Endothelial cell of umbilical vein (primary cell): ENCODE measurements at regions not wholly inside any gene's neighbourhood (a gene's known extent, or its start where the extent isn't known, plus 50 kb on each side); places are given as distances from the start of the nearest gene placed in this dataset.

Experiments
- BruUV-seq: library from RNA; stranded (reverse); fragments of 400-500 nt; replicated peaks from 2 replicates; lab custom pipeline; 2021; lab: Mats Ljungman, UMichigan
- CTCF ChIA-PET: fragments of 300-600, 350-600 bp; sonication (Branson Sonifier 250); formaldehyde crosslinking; loops from one replicate; lab custom pipeline; 2021; ENCODE audit warnings: antibody characterized with exemption, inconsistent platforms; lab: Charles Lee
- POLR2A ChIA-PET: fragments of 300-600, 350-600 bp; sonication (Branson Sonifier 250); formaldehyde crosslinking; loops from one replicate; lab custom pipeline; 2021; ENCODE audit warnings: antibody characterized with exemption, inconsistent platforms; lab: Charles Lee
- DNase-seq: peaks from one replicate; pipeline ENCODE4 v3.0.0-alpha.2; 2011; ENCODE audit warnings: low read depth, low spot score
- FAIRE-seq: peaks from 2 replicates; lab custom pipeline; 2011; peaks lifted over from hg19 to GRCh38; lab: Jason Lieb, UNC
- H2AFZ ChIP-seq: 2 replicates; pipeline ENCODE4 v1.6.0; 2012; ENCODE audit warnings: low read depth, low read length, control low read depth, inconsistent platforms
- H3K27ac ChIP-seq: 2 replicates; pipeline ENCODE4 v1.5.1; 2011; ENCODE audit warnings: low read depth, mild to moderate bottlenecking, control low read depth, low read length, moderate library complexity; ENCODE audit not compliant: insufficient read depth
- H3K27me3 ChIP-seq, 2 experiments: 2 replicates each; pipeline versions ENCODE4 v1.6.0 to v1.6.1; 2011; ENCODE audit warnings: low read length in 2 of 2, mixed read lengths in 1 of 2; ENCODE audit not compliant: control insufficient read depth in 2 of 2, insufficient read depth in 2 of 2
- H3K36me3 ChIP-seq, 2 experiments: 2 replicates in 1 of 2; 3 replicates in 1 of 2; pipeline ENCODE4 v1.5.1; 2011; ENCODE audit warnings: low read length in 2 of 2, mild to moderate bottlenecking in 1 of 2, moderate library complexity in 1 of 2; ENCODE audit not compliant: control insufficient read depth in 2 of 2, insufficient read depth in 2 of 2; ENCODE audit errors: extremely low read depth in 1 of 2
- H3K4me1 ChIP-seq: 3 replicates; pipeline ENCODE4 v1.5.1; 2011; ENCODE audit warnings: mild to moderate bottlenecking, low read length; ENCODE audit not compliant: control insufficient read depth, insufficient read depth; ENCODE audit errors: extremely low read depth
- H3K4me2 ChIP-seq: 2 replicates; pipeline ENCODE4 v1.6.1; 2011; ENCODE audit warnings: low read length, control low read depth, mixed read lengths; ENCODE audit not compliant: insufficient read depth
- H3K4me3 ChIP-seq, 3 experiments: fragments of 200-600 bp in 1 of 3; sonication (generic), shearing (Covaris generic) in 1 of 3; replicated peaks in 1 of 3; 2 replicates each; pipeline ENCODE4 v1.5.1; 2011 to 2016; ENCODE audit warnings: control low read depth in 3 of 3, low read length in 3 of 3, mild to moderate bottlenecking in 2 of 3, inconsistent platforms in 1 of 3, low read depth in 1 of 3, moderate library complexity in 1 of 3; ENCODE audit not compliant: insufficient read depth in 1 of 3
- H3K79me2 ChIP-seq: 2 replicates; pipeline ENCODE4 v1.6.0; 2012; ENCODE audit warnings: low read length, inconsistent platforms; ENCODE audit not compliant: control insufficient read depth, insufficient read depth
- H3K9ac ChIP-seq: replicated peaks from 2 replicates; pipeline ENCODE3; 2011; ENCODE audit warnings: low read length, control low read depth; ENCODE audit not compliant: insufficient read depth; ENCODE audit errors: extremely low read depth
- H3K9me1 ChIP-seq: replicated peaks from 3 replicates; pipeline ENCODE4 v1.6.0; 2011; ENCODE audit warnings: mild to moderate bottlenecking, low read length; ENCODE audit not compliant: control insufficient read depth, insufficient read depth; ENCODE audit errors: extremely low read depth
- H3K9me3 ChIP-seq: replicated peaks from 2 replicates; pipeline ENCODE4 v1.5.1; 2012; ENCODE audit warnings: low read length, inconsistent platforms; ENCODE audit not compliant: control insufficient read depth, insufficient read depth
- H4K20me1 ChIP-seq: replicated peaks from 2 replicates; pipeline ENCODE3; 2011; ENCODE audit warnings: mild to moderate bottlenecking, low read length; ENCODE audit not compliant: control insufficient read depth, insufficient read depth; ENCODE audit errors: extremely low read depth
- CTCF ChIP-seq, 2 donors: IDR thresholded peaks; 1 replicate in 1 of 2; 2 replicates in 1 of 2; pipeline ENCODE4 v1.5.1; 2011; ENCODE audit warnings: low read length in 2 of 2, mild to moderate bottlenecking in 2 of 2, moderate library complexity in 2 of 2, control low read depth in 1 of 2, inconsistent platforms in 1 of 2, low read depth in 1 of 2; ENCODE audit not compliant: insufficient read depth in 1 of 2; ENCODE audit errors: extremely low read depth in 1 of 2
- EZH2 ChIP-seq: IDR thresholded peaks from 2 replicates; pipeline ENCODE4 v1.6.1; 2012; ENCODE audit warnings: borderline replicate concordance, low read depth, mild to moderate bottlenecking, moderate library complexity, low read length, inconsistent platforms; ENCODE audit not compliant: severe bottlenecking
- FOS ChIP-seq: IDR thresholded peaks from 2 replicates; pipeline ENCODE4 v1.6.1; 2011; ENCODE audit warnings: mild to moderate bottlenecking, low read length, moderate library complexity, borderline replicate concordance; ENCODE audit not compliant: insufficient read depth
- GATA2 ChIP-seq: IDR thresholded peaks from 2 replicates; pipeline ENCODE4 v1.7.0; 2011; ENCODE audit warnings: low read depth, mild to moderate bottlenecking, moderate library complexity, mixed read lengths, low read length; ENCODE audit not compliant: insufficient read length, insufficient read depth
- JUN ChIP-seq: IDR thresholded peaks from 2 replicates; pipeline ENCODE4 v1.6.1; 2011; ENCODE audit warnings: borderline replicate concordance, low read depth; ENCODE audit not compliant: insufficient read length, insufficient read depth
- MAX ChIP-seq: IDR thresholded peaks from 2 replicates; pipeline ENCODE4 v1.6.1; 2011; ENCODE audit not compliant: insufficient read depth, insufficient read length
- MYC ChIP-seq: IDR thresholded peaks from one replicate; pipeline ENCODE4 v1.6.1; 2011; ENCODE audit warnings: mild to moderate bottlenecking, low read depth, low read length
- POLR2A ChIP-seq: IDR thresholded peaks from 2 replicates; pipeline ENCODE4 v1.6.1; 2012; ENCODE audit warnings: low read depth, mild to moderate bottlenecking, control low read depth, low read length
- POLR2AphosphoS5 ChIP-seq: IDR thresholded peaks from 2 replicates; pipeline ENCODE4 v1.6.1; 2012; ENCODE audit warnings: low read depth, mild to moderate bottlenecking, control low read depth, low read length, moderate library complexity; ENCODE audit not compliant: insufficient read depth
- dilution Hi-C: fragments of 300-500 bp; cut with MboI; formaldehyde crosslinking; loops from one replicate; pipeline ENCODE4 v1.15.0; 2019; ENCODE audit warnings: low sequenced_read_pairs; ENCODE audit not compliant: extremely low pct_ligation_motif_present
- intact Hi-C: fragments of 100-400 bp; cut with micrococcal nuclease; formaldehyde crosslinking; loops from one replicate; pipeline ENCODE4 v1.10.0; 2022

- TF ChIP-seq POLR2AphosphoS5 (no peak), MAX (no peak), MYC (no peak), EZH2 (no peak), FOS (no peak), POLR2A (no peak), JUN (no peak), GATA2 (no peak)
- dilution Hi-C loops = no loop called here
- H4K20me1 ChIP-seq = no peaks in the 10 kb centered on the region
- POLR2A ChIA-PET = no interaction called here
- no peaks in the 10 kb centered on the region for H3K79me2 ChIP-seq
- H3K9me1 ChIP-seq = no peaks in the 10 kb centered on the region
- no peak overlapping the region for H3K9ac ChIP-seq
- DNase-seq (no peak), FAIRE-seq (no peak)
- intact Hi-C loops = no loop called here
- no peak overlapping the region for H3K4me3 ChIP-seq
- no peaks in the 10 kb centered on the region for H3K4me1 ChIP-seq
- H3K27ac ChIP-seq = no peak overlapping the region
- H3K36me3 ChIP-seq = no peaks in the 10 kb centered on the region
- no peak overlapping the region for H2AFZ ChIP-seq
- BruUV-seq = no TSS peak
- no peaks in the 10 kb centered on the region for H3K27me3 ChIP-seq
- no peaks in the 10 kb centered on the region for H3K9me3 ChIP-seq
- CTCF ChIA-PET = no interaction called here
- no peak overlapping the region for H3K4me2 ChIP-seq
Measured at GRCh38 chr2:52879561-52879960, 888.0 kb upstream of the CHAC2 start.

GRCh38 chr2:52877703-52878102 lies 889.9 kb upstream of the CHAC2 start:
- dilution Hi-C loops (no loop called here), intact Hi-C loops (no loop called here)
- no peak for TF ChIP-seq GATA2
- TF ChIP-seq FOS = no peak
- TF ChIP-seq CTCF (IDR thresholded peaks at IDR 0.05; ENCODE audit: extremely low read depth in 1 of 2, insufficient read depth in 1 of 2, low read depth in 1 of 2, low read length in 2 of 2) = no peak
- TF ChIP-seq MAX = no peak
- no peak for TF ChIP-seq MYC
- no peak for TF ChIP-seq JUN
- no peak for TF ChIP-seq POLR2AphosphoS5
- no peak for TF ChIP-seq EZH2
- TF ChIP-seq POLR2A = no peak
- H3K36me3 ChIP-seq = no peaks in the 10 kb centered on the region
- H3K27me3 ChIP-seq = no peaks in the 10 kb centered on the region
- H3K4me3 ChIP-seq = no peak overlapping the region
- H3K27ac ChIP-seq = no peak overlapping the region
- no peak overlapping the region for H3K4me2 ChIP-seq
- H4K20me1 ChIP-seq = no peaks in the 10 kb centered on the region
- no peak for DNase-seq
- no TSS peak for BruUV-seq
- H3K9ac ChIP-seq = no peak overlapping the region
- POLR2A ChIA-PET = no interaction called here
- H3K9me1 ChIP-seq = no peaks in the 10 kb centered on the region
- CTCF ChIA-PET = no interaction called here
- FAIRE-seq = no peak
- no peaks in the 10 kb centered on the region for H3K9me3 ChIP-seq
- no peaks in the 10 kb centered on the region for H3K4me1 ChIP-seq
- no peak overlapping the region for H2AFZ ChIP-seq
- no peaks in the 10 kb centered on the region for H3K79me2 ChIP-seq
